Naive thymus-derived CD8-positive, alpha-beta T cell (primary cell): ENCODE measurements at regions not wholly inside any gene's neighbourhood (a gene's known extent, or its start where the extent isn't known, plus 50 kb on each side); places are given as distances from the start of the nearest gene placed in this dataset.
"Not testable (repeated sequence)": the region's sequence is repeated elsewhere in the genome, so short reads cannot be mapped to it uniquely, and the experiment has no call there.

ENCODE experiments used
- ATAC-seq, 2 donors: fragments of 150-1000 bp; cut with Tn5 transposase in 1 of 2; sonication (Bioruptor Pico), chemical (Tn5 transposase) in 1 of 2; 1 replicate in 1 of 2; 2 replicates in 1 of 2; pipeline ENCODE4 v1.10.0; 2021; ENCODE audit warnings: mild to moderate bottlenecking in 2 of 2, moderate library complexity in 2 of 2
- POLR2A ChIA-PET: fragments of 350-600 bp; sonication (Branson Sonifier 250); formaldehyde crosslinking; loops from one replicate; lab custom pipeline; 2021; ENCODE audit warnings: antibody characterized with exemption; lab: Charles Lee
- DNase-seq, 10 donors: peaks; one replicate each; pipeline versions ENCODE4 v3.0.0 to v3.0.0-alpha.2; 2020 to 2022
- H3K27ac Mint-ChIP-seq, 10 donors: one replicate each; pipeline ENCODE4 v1.8.0; 2020 to 2022; ENCODE audit warnings: mild to moderate bottlenecking in 10 of 10, mixed read lengths in 10 of 10, moderate library complexity in 4 of 10, inconsistent platforms in 1 of 10
- H3K27me3 Mint-ChIP-seq, 5 donors: one replicate each; pipeline ENCODE4 v1.8.0; 2021 to 2022; ENCODE audit warnings: mixed read lengths in 5 of 5
- H3K36me3 Mint-ChIP-seq, 3 donors: one replicate each; pipeline ENCODE4 v1.8.0; 2020 to 2022; ENCODE audit warnings: mixed read lengths in 3 of 3, mild to moderate bottlenecking in 2 of 3, inconsistent platforms in 1 of 3
- H3K4me1 Mint-ChIP-seq, 4 donors: one replicate each; pipeline ENCODE4 v1.8.0; 2021 to 2022; ENCODE audit warnings: mixed read lengths in 4 of 4
- H3K4me3 Mint-ChIP-seq, 10 donors: one replicate each; pipeline ENCODE4 v1.8.0; 2020 to 2022; ENCODE audit warnings: mild to moderate bottlenecking in 10 of 10, mixed read lengths in 10 of 10, moderate library complexity in 6 of 10, inconsistent platforms in 1 of 10
- H3K9me3 Mint-ChIP-seq, 9 donors: one replicate each; pipeline ENCODE4 v1.8.0; 2020 to 2022; ENCODE audit warnings: mixed read lengths in 9 of 9, mild to moderate bottlenecking in 3 of 9, inconsistent platforms in 1 of 9, moderate library complexity in 1 of 9

GRCh38 chrX:64853424-64853823, 122.8 kb downstream of the ZC4H2 start:
- Mint-ChIP-seq H3K27me3 (no peaks in the 10 kb centered on the region), H3K4me3 (peak overlapping the region in 5 of 10 donors; percentile 11 to 52 (median 47)), H3K36me3 (peaks cover 0 to 52% (median 36%) of the 10 kb centered on the region in 3 donors), H3K27ac (peak overlapping the region in 5 of 10 donors; percentile 14 to 68 (median 54)), H3K9me3 (peaks cover 0 to 66% (median 16%) of the 10 kb centered on the region in 9 donors), H3K4me1 (peaks cover 5 to 30% (median 16%) of the 10 kb centered on the region in 4 donors)
- ATAC-seq: no peak
- POLR2A ChIA-PET: interaction anchor here (1.5 kb wide), 1 partner anchor 11 kb away, joined by 4 read pairs; no protein-coding TSS in a partner anchor
- DNase-seq: no peak

- H3K27ac Mint-ChIP-seq: peak overlapping the region in 6 of 10 donors; percentile 35 to 89 (median 82)
- peaks cover 0 to 25% (median 24%) of the 10 kb centered on the region in 3 donors for H3K36me3 Mint-ChIP-seq
- POLR2A ChIA-PET: interaction anchor here (1.4 kb wide), 1 partner anchor 8 kb away, joined by 7 read pairs; no protein-coding TSS in a partner anchor
- peak in 2 of 10 donors; percentile 1 to 4 for DNase-seq
- no peaks in the 10 kb centered on the region for H3K27me3 Mint-ChIP-seq
- H3K4me3 Mint-ChIP-seq: peak overlapping the region in 9 of 10 donors; percentile 16 to 73 (median 60)
- H3K9me3 Mint-ChIP-seq: peaks cover 0 to 40% (median 7%) of the 10 kb centered on the region in 9 donors
- ATAC-seq: no peak
- H3K4me1 Mint-ChIP-seq: peaks cover 0 to 26% (median 14%) of the 10 kb centered on the region in 4 donors
Measured at GRCh38 chrX:64850371-64851082, 125.7 kb downstream of the ZC4H2 start.

GRCh38 chrX:64843224-64843623, 133.0 kb downstream of the ZC4H2 start:
- peaks cover 13 to 33% (median 31%) of the 10 kb centered on the region in 4 donors for H3K4me1 Mint-ChIP-seq
- peaks cover 3 to 35% (median 34%) of the 10 kb centered on the region in 3 donors for H3K36me3 Mint-ChIP-seq

GRCh38 chrX:64842492-64842891, 133.8 kb downstream of the ZC4H2 start:
- H3K4me1 Mint-ChIP-seq: peaks cover 13 to 33% (median 31%) of the 10 kb centered on the region in 4 donors
- peaks cover 3 to 35% (median 34%) of the 10 kb centered on the region in 3 donors for H3K36me3 Mint-ChIP-seq
- peak in 2 of 10 donors; percentile 27 to 35 for DNase-seq
- H3K4me3 Mint-ChIP-seq: peak overlapping the region in 7 of 10 donors; percentile 41 to 86 (median 69)
- POLR2A ChIA-PET: interaction anchor here (0.8 to 1.1 kb wide), 3 partner anchors 8 to 285 kb away, joined by 3 to 7 read pairs (median 4); no protein-coding TSS in a partner anchor
- H3K27ac Mint-ChIP-seq: peak overlapping the region in 9 of 10 donors; percentile 79 to 95 (median 93)
- peak in 1 of 2 donors; percentile 39 for ATAC-seq
- no peaks in the 10 kb centered on the region for H3K27me3 Mint-ChIP-seq
- peaks cover 0 to 25% (median 9%) of the 10 kb centered on the region in 9 donors for H3K9me3 Mint-ChIP-seq

More at GRCh38 chrX:64843224-64843623, 133.0 kb downstream of the ZC4H2 start:
- H3K27ac Mint-ChIP-seq: peak overlapping the region in 8 of 10 donors; percentile 78 to 95 (median 92)
- no peaks in the 10 kb centered on the region for H3K27me3 Mint-ChIP-seq
- POLR2A ChIA-PET: no interaction called here
- H3K9me3 Mint-ChIP-seq: peaks cover 0 to 25% (median 9%) of the 10 kb centered on the region in 9 donors
- no peak for DNase-seq
- no peak for ATAC-seq
- H3K4me3 Mint-ChIP-seq: peak overlapping the region in 8 of 10 donors; percentile 10 to 86 (median 67)

GRCh38 chrX:64805683-64806082, 170.6 kb downstream of the ZC4H2 start:
- Mint-ChIP-seq H3K27ac (no peak overlapping the region), H3K4me1 (peaks cover 0 to 5% (median 2%) of the 10 kb centered on the region in 4 donors), H3K27me3 (no peaks in the 10 kb centered on the region), H3K36me3 (peaks cover 0 to 51% (median 9%) of the 10 kb centered on the region in 3 donors), H3K4me3 (no peak overlapping the region), H3K9me3 (peaks cover 0 to 65% (median 29%) of the 10 kb centered on the region in 9 donors)
- ATAC-seq: no peak
- DNase-seq: no peak
- POLR2A ChIA-PET: no interaction called here

- Mint-ChIP-seq H3K27ac (no peak overlapping the region), H3K36me3 (peaks cover 0 to 48% (median 10%) of the 10 kb centered on the region in 3 donors), H3K9me3 (peaks cover 0 to 62% (median 16%) of the 10 kb centered on the region in 9 donors), H3K27me3 (no peaks in the 10 kb centered on the region), H3K4me1 (no peaks in the 10 kb centered on the region), H3K4me3 (no peak overlapping the region)
- DNase-seq: no peak
- no peak for ATAC-seq
- POLR2A ChIA-PET: no interaction called here
Measured at GRCh38 chrX:64792598-64793337, 183.5 kb downstream of the ZC4H2 start.

- Mint-ChIP-seq H3K36me3 (peaks cover 0 to 24% (median 7%) of the 10 kb centered on the region in 3 donors), H3K4me3 (no peak overlapping the region), H3K4me1 (no peaks in the 10 kb centered on the region), H3K9me3 (peaks cover 0 to 41% (median 6%) of the 10 kb centered on the region in 9 donors), H3K27me3 (no peaks in the 10 kb centered on the region), H3K27ac (no peak overlapping the region)
- POLR2A ChIA-PET: no interaction called here
- ATAC-seq (no peak), DNase-seq (no peak)
Measured at GRCh38 chrX:64782923-64783322, 193.3 kb downstream of the ZC4H2 start.

- peaks cover 4 to 14% (median 9%) of the 10 kb centered on the region in 4 donors for H3K4me1 Mint-ChIP-seq
- peaks cover 0 to 52% (median 14%) of the 10 kb centered on the region in 9 donors for H3K9me3 Mint-ChIP-seq
- DNase-seq (no peak), ATAC-seq (no peak)
- peaks cover 0 to 28% (median 14%) of the 10 kb centered on the region in 3 donors for H3K36me3 Mint-ChIP-seq
- POLR2A ChIA-PET: no interaction called here
- no peaks in the 10 kb centered on the region for H3K27me3 Mint-ChIP-seq
- no peak overlapping the region for H3K27ac Mint-ChIP-seq
- no peak overlapping the region for H3K4me3 Mint-ChIP-seq
Measured at GRCh38 chrX:64758047-64758446, 218.2 kb downstream of the ZC4H2 start.

GRCh38 chrX:64739792-64740378, 236.4 kb downstream of the ZC4H2 start:
- H3K36me3 Mint-ChIP-seq: peaks cover 0 to 20% (median 0%) of the 10 kb centered on the region in 3 donors
- ATAC-seq (no peak), DNase-seq (no peak)
- H3K4me1 Mint-ChIP-seq: no peaks in the 10 kb centered on the region
- H3K27ac Mint-ChIP-seq: no peak overlapping the region
- H3K9me3 Mint-ChIP-seq: peaks cover 0 to 20% (median 2%) of the 10 kb centered on the region in 9 donors
- POLR2A ChIA-PET: no interaction called here
- no peak overlapping the region for H3K4me3 Mint-ChIP-seq
- no peaks in the 10 kb centered on the region for H3K27me3 Mint-ChIP-seq

- H3K4me3 Mint-ChIP-seq: no peak overlapping the region
- POLR2A ChIA-PET: no interaction called here
- peak overlapping the region in 1 of 10 donors; percentile 69 for H3K27ac Mint-ChIP-seq
- H3K36me3 Mint-ChIP-seq: peaks cover 0 to 26% (median 0%) of the 10 kb centered on the region in 3 donors
- DNase-seq (no peak), ATAC-seq (no peak)
- H3K4me1 Mint-ChIP-seq: no peaks in the 10 kb centered on the region
- H3K9me3 Mint-ChIP-seq: peaks cover 0 to 51% (median 18%) of the 10 kb centered on the region in 9 donors
- no peaks in the 10 kb centered on the region for H3K27me3 Mint-ChIP-seq
Measured at GRCh38 chrX:64698317-64698716, 277.9 kb downstream of the ZC4H2 start.

GRCh38 chrX:64695372-64695771, 280.9 kb downstream of the ZC4H2 start:
- H3K4me1 Mint-ChIP-seq, H3K4me3 Mint-ChIP-seq, ATAC-seq, POLR2A ChIA-PET, H3K27me3 Mint-ChIP-seq, DNase-seq, H3K27ac Mint-ChIP-seq: not testable (repeated sequence)
- Mint-ChIP-seq H3K9me3 (peaks cover 0 to 36% (median 8%) of the 10 kb centered on the region in 9 donors), H3K36me3 (peaks cover 0 to 17% (median 0%) of the 10 kb centered on the region in 3 donors)

GRCh38 chrX:64662876-64663275, 267.6 kb upstream of the MTMR8 start:
- no peak overlapping the region for H3K4me3 Mint-ChIP-seq
- no peaks in the 10 kb centered on the region for H3K27me3 Mint-ChIP-seq
- no peak overlapping the region for H3K27ac Mint-ChIP-seq
- H3K36me3 Mint-ChIP-seq: peaks cover 0 to 18% (median 0%) of the 10 kb centered on the region in 3 donors
- no peak for DNase-seq
- peaks cover 0 to 52% (median 25%) of the 10 kb centered on the region in 9 donors for H3K9me3 Mint-ChIP-seq
- H3K4me1 Mint-ChIP-seq: no peaks in the 10 kb centered on the region
- POLR2A ChIA-PET: no interaction called here
- no peak for ATAC-seq
